DND-41 (cell line): ENCODE measurements at regions not wholly inside any gene's neighbourhood (a gene's known extent, or its start where the extent isn't known, plus 50 kb on each side); places are given as distances from the start of the nearest gene placed in this dataset.

ENCODE experiments used
- CTCF ChIP-seq: IDR thresholded peaks from 2 replicates; pipeline ENCODE4 v1.5.1; 2012; ENCODE audit warnings: borderline replicate concordance, low read length, moderate library complexity, mild to moderate bottlenecking; ENCODE audit not compliant: poor library complexity, severe bottlenecking; ENCODE audit errors: extremely low read depth
- EZH2 ChIP-seq: IDR thresholded peaks from 3 replicates; pipeline ENCODE4 v1.6.1; 2012; ENCODE audit warnings: borderline replicate concordance, low read depth, mild to moderate bottlenecking, moderate library complexity, low read length, inconsistent platforms; ENCODE audit not compliant: severe bottlenecking

- TF ChIP-seq CTCF (no peak), EZH2 (no peak)
Observed at GRCh38 chr10:105857268-105858264, 1216.5 kb downstream of the SORCS3 start.
